ENCODE measurements at regions not wholly inside any gene's neighbourhood (a gene's known extent, or its start where the extent isn't known, plus 50 kb on each side); places are given as distances from the start of the nearest gene placed in this dataset.

GRCh38 chr4:73312967-73313366 is 54.4 kb upstream of the ANKRD17 start (continued):
- TF ChIP-seq POLR2A (IDR thresholded peaks at IDR 0.05; ENCODE audit: control extremely low read depth in 1 of 2, low read depth in 2 of 2, low read length in 2 of 2), result no peak
- TF ChIP-seq CREB1 (IDR thresholded peaks at IDR 0.05), result no peak
- no peak for TF ChIP-seq HDAC6 (IDR thresholded peaks at IDR 0.05; ENCODE audit: low read depth, low read length)
- TF ChIP-seq CEBPB (IDR thresholded peaks at IDR 0.05; ENCODE audit: low read depth, low read length), result no peak
